ENCODE measurements at regions not wholly inside any gene's neighbourhood (a gene's known extent, or its start where the extent isn't known, plus 50 kb on each side); places are given as distances from the start of the nearest gene placed in this dataset.

- no peak for TF ChIP-seq CTCF (IDR thresholded peaks at IDR 0.05; ENCODE audit: insufficient read depth, low read length)
- TF ChIP-seq GABPA (IDR thresholded peaks at IDR 0.05; ENCODE audit: low read depth) = no peak
- TF ChIP-seq REST (IDR thresholded peaks at IDR 0.05; ENCODE audit: insufficient replicate concordance, low read depth) = no peak
- no peak for TF ChIP-seq POLR2AphosphoS5 (IDR thresholded peaks at IDR 0.05; ENCODE audit: low read depth)
- no peak for DNase-seq (ENCODE audit: low read depth in 1 of 2, low spot score in 1 of 2)
- no peak overlapping the region for H3K4me3 ChIP-seq (replicated peaks; ENCODE audit: insufficient read depth, low read length)
- no peaks in the 10 kb centered on the region for H3K27me3 ChIP-seq (ENCODE audit: insufficient read depth, poor library complexity, severe bottlenecking)
- H3K27ac ChIP-seq (replicated peaks) = no peak overlapping the region
Measured at GRCh38 chr2:58641001-58641400, 399.9 kb upstream of the FANCL start.

- no peak for DNase-seq (ENCODE audit: low read depth in 1 of 2, low spot score in 1 of 2)
Measured at GRCh38 chr2:58640042-58640441, 398.9 kb upstream of the FANCL start.

GRCh38 chr2:58638256-58638805 lies 397.2 kb upstream of the FANCL start:
- TF ChIP-seq CTCF (IDR thresholded peaks at IDR 0.05; ENCODE audit: insufficient read depth, low read length) = no peak
- TF ChIP-seq POLR2AphosphoS5 (IDR thresholded peaks at IDR 0.05; ENCODE audit: low read depth) = no peak
- no peak for TF ChIP-seq SPI1 (IDR thresholded peaks at IDR 0.05; ENCODE audit: borderline replicate concordance, low read depth)
- TF ChIP-seq REST (IDR thresholded peaks at IDR 0.05; ENCODE audit: insufficient replicate concordance, low read depth) = no peak
- TF ChIP-seq GABPA (IDR thresholded peaks at IDR 0.05; ENCODE audit: low read depth) = no peak
- Histone ChIP-seq H3K27ac (replicated peaks) (no peak overlapping the region), H3K4me3 (replicated peaks; ENCODE audit: insufficient read depth, low read length) (no peak overlapping the region), H3K27me3 (ENCODE audit: insufficient read depth, poor library complexity, severe bottlenecking) (no peaks in the 10 kb centered on the region)
- DNase-seq (ENCODE audit: low read depth in 1 of 2, low spot score in 1 of 2) = no peak

More at GRCh38 chr2:58640042-58640441, 398.9 kb upstream of the FANCL start:
- TF ChIP-seq CTCF (IDR thresholded peaks at IDR 0.05; ENCODE audit: insufficient read depth, low read length) (no peak), SPI1 (IDR thresholded peaks at IDR 0.05; ENCODE audit: borderline replicate concordance, low read depth) (no peak), REST (IDR thresholded peaks at IDR 0.05; ENCODE audit: insufficient replicate concordance, low read depth) (no peak), GABPA (IDR thresholded peaks at IDR 0.05; ENCODE audit: low read depth) (no peak), POLR2AphosphoS5 (IDR thresholded peaks at IDR 0.05; ENCODE audit: low read depth) (no peak)
- H3K27ac ChIP-seq (replicated peaks) = no peak overlapping the region
- no peak overlapping the region for H3K4me3 ChIP-seq (replicated peaks; ENCODE audit: insufficient read depth, low read length)
- H3K27me3 ChIP-seq (ENCODE audit: insufficient read depth, poor library complexity, severe bottlenecking) = no peaks in the 10 kb centered on the region

Measured in HL-60 (cell line).